ENCODE measurements at regions not wholly inside any gene's neighbourhood (a gene's known extent, or its start where the extent isn't known, plus 50 kb on each side); places are given as distances from the start of the nearest gene placed in this dataset.

- TF ChIP-seq POLR2AphosphoS5 (IDR thresholded peaks at IDR 0.05; ENCODE audit: low read length) (no peak), CTCF (IDR thresholded peaks at IDR 0.05 in 2 of 3, conservative IDR thresholded peaks at IDR 0.05 in 1 of 3; ENCODE audit: control insufficient read depth in 2 of 3, extremely low read depth in 1 of 3, insufficient read depth in 1 of 3, low read depth in 3 of 3, low read length in 3 of 3) (no peak), POLR2AphosphoS2 (IDR thresholded peaks at IDR 0.05; ENCODE audit: low read depth, low read length) (no peak), JUND (IDR thresholded peaks at IDR 0.05; ENCODE audit: low read depth, low read length) (no peak), PRDM15 (CRISPR knock-in tag; IDR thresholded peaks at IDR 0.05) (no peak), RAD21 (IDR thresholded peaks at IDR 0.05; ENCODE audit: insufficient read depth, low read depth, low read length) (no peak)
Observed at GRCh38 chr3:28768439-28768838, 419.8 kb upstream of the AZI2 start.

Measured in GM12878 (cell line).